ENCODE measurements at regions not wholly inside any gene's neighbourhood (a gene's known extent, or its start where the extent isn't known, plus 50 kb on each side); places are given as distances from the start of the nearest gene placed in this dataset.

DNA sequence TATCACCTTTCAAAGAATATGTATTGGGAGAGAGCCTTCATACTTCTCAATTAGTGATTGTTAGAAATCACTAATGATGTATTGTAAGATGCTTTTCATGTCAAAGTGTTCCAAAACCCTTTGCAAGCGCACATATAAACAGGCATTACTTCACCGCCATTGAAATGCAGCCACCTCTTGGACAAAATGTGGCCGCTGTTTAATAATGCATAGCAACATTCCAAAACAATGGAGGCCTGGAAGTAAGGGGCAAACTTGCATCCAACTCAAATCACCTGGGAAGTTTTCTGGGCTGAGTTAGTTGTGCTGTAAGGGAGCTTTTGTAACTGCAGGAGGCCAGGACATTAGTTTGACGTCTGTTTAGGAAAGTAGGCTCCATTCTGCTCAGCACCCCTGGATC is 438.1 kb downstream of the FGF9 start:
- peaks cover 41% of the 10 kb centered on the region for H3K4me1 Mint-ChIP-seq
- no peaks in the 10 kb centered on the region for H3K36me3 Mint-ChIP-seq (ENCODE audit: low read depth)
- TF ChIP-seq, protein P1, sequence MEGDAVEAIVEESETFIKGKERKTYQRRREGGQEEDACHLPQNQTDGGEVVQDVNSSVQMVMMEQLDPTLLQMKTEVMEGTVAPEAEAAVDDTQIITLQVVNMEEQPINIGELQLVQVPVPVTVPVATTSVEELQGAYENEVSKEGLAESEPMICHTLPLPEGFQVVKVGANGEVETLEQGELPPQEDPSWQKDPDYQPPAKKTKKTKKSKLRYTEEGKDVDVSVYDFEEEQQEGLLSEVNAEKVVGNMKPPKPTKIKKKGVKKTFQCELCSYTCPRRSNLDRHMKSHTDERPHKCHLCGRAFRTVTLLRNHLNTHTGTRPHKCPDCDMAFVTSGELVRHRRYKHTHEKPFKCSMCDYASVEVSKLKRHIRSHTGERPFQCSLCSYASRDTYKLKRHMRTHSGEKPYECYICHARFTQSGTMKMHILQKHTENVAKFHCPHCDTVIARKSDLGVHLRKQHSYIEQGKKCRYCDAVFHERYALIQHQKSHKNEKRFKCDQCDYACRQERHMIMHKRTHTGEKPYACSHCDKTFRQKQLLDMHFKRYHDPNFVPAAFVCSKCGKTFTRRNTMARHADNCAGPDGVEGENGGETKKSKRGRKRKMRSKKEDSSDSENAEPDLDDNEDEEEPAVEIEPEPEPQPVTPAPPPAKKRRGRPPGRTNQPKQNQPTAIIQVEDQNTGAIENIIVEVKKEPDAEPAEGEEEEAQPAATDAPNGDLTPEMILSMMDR (IDR thresholded peaks at IDR 0.05; ENCODE audit: unreplicated experiment in 3 of 3) = no peak
- peak overlapping the region in 1 of 3 experiments; percentile 14 for H3K27ac Mint-ChIP-seq
- peaks cover 14% of the 10 kb centered on the region for H3K27me3 Mint-ChIP-seq (ENCODE audit: low read depth)
- H3K9me3 Mint-ChIP-seq = peaks cover 4% of the 10 kb centered on the region
- no peak overlapping the region for H3K4me3 Mint-ChIP-seq

GRCh38 chr13:22110368-22110767 is 439.5 kb downstream of the FGF9 start:
- H3K4me3 Mint-ChIP-seq = no peak overlapping the region
- TF ChIP-seq, protein P1 (IDR thresholded peaks at IDR 0.05; ENCODE audit: unreplicated experiment in 3 of 3) = no peak
- peaks cover 14% of the 10 kb centered on the region for H3K27me3 Mint-ChIP-seq (ENCODE audit: low read depth)
- H3K27ac Mint-ChIP-seq = no peak overlapping the region
- no peaks in the 10 kb centered on the region for H3K36me3 Mint-ChIP-seq (ENCODE audit: low read depth)
- peaks cover 46% of the 10 kb centered on the region for H3K4me1 Mint-ChIP-seq
- H3K9me3 Mint-ChIP-seq = peaks cover 4% of the 10 kb centered on the region

- TF ChIP-seq, protein P1 (IDR thresholded peaks at IDR 0.05; ENCODE audit: unreplicated experiment in 3 of 3) = no peak
- Mint-ChIP-seq H3K36me3 (ENCODE audit: low read depth) (no peaks in the 10 kb centered on the region), H3K9me3 (peaks cover 4% of the 10 kb centered on the region), H3K4me1 (peaks cover 46% of the 10 kb centered on the region), H3K27me3 (ENCODE audit: low read depth) (peaks cover 7% of the 10 kb centered on the region), H3K4me3 (no peak overlapping the region), H3K27ac (no peak overlapping the region)
Measured at GRCh38 chr13:22111152-22111783, 440.4 kb downstream of the FGF9 start.

GRCh38 chr13:22111961-22112360 is 441.1 kb downstream of the FGF9 start:
- TF ChIP-seq, protein P1 (IDR thresholded peaks at IDR 0.05; ENCODE audit: unreplicated experiment in 3 of 3) = no peak
- no peak overlapping the region for H3K4me3 Mint-ChIP-seq
- H3K9me3 Mint-ChIP-seq = peaks cover 4% of the 10 kb centered on the region
- H3K4me1 Mint-ChIP-seq = peaks cover 42% of the 10 kb centered on the region
- H3K27me3 Mint-ChIP-seq (ENCODE audit: low read depth) = peaks cover 7% of the 10 kb centered on the region
- no peaks in the 10 kb centered on the region for H3K36me3 Mint-ChIP-seq (ENCODE audit: low read depth)
- no peak overlapping the region for H3K27ac Mint-ChIP-seq

GRCh38 chr13:22112956-22113745 is 442.3 kb downstream of the FGF9 start:
- no peak overlapping the region for H3K27ac Mint-ChIP-seq
- H3K9me3 Mint-ChIP-seq = peaks cover 4% of the 10 kb centered on the region
- peaks cover 7% of the 10 kb centered on the region for H3K27me3 Mint-ChIP-seq (ENCODE audit: low read depth)
- TF ChIP-seq, protein P1 (IDR thresholded peaks at IDR 0.05; ENCODE audit: unreplicated experiment in 3 of 3) = no peak
- H3K36me3 Mint-ChIP-seq (ENCODE audit: low read depth) = no peaks in the 10 kb centered on the region
- H3K4me3 Mint-ChIP-seq = no peak overlapping the region
- peaks cover 32% of the 10 kb centered on the region for H3K4me1 Mint-ChIP-seq

All from nephron (organoid).